Activated T-helper 1 cell treated with Interleukin-2 at 50 U/mL for 16 hours (primary cell): ENCODE measurements at regions not wholly inside any gene's neighbourhood (a gene's known extent, or its start where the extent isn't known, plus 50 kb on each side); places are given as distances from the start of the nearest gene placed in this dataset.

Source experiments
- DNase-seq: peaks from one replicate; pipeline ENCODE4 v3.0.0-alpha.2; 2020; ENCODE audit warnings: low read depth

- no peak for DNase-seq
Observed at GRCh38 chr10:118107040-118107439, 60.3 kb upstream of the RAB11FIP2 start.

DNA sequence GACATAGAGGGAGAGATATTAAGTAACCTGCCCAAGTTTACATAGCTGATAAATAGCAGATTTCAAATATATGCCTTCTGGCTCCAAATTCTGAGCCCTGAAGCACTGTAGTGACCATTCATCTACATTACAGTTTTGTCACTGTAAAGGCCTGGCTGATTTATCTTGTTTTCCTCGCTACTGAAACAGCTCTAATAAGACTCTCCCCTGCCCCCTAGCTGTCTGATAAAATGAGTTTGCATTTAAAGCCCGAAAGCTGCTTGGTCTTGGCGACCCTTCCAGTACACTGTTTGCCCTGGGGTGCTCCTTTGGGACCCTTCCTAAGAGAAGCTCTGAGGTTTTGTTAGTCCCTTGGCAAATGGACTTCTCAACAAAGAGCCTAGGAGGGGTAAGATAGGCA, 59.7 kb upstream of the RAB11FIP2 start:
- DNase-seq = no peak

DNA sequence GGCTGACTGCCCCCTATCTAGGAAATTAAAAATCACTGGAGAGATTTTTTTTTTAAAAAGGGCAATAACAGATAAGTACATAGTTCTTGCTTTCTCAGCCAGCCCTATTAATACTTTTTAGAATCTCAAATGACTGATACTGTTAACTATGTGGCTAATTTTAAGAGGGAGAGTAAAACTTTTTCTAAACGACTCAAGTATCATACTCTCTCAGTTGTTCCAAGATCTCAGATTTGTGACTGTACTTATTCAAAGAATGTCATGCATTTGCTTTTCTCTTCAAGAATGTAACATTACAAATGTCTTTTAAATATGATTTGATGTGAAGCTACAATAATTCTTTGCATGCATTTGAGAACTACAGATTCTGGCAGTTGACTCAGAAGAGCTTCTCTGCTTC, 55.4 kb upstream of the RAB11FIP2 start:
- no peak for DNase-seq

GRCh38 chr10:118101501-118101900, 54.8 kb upstream of the RAB11FIP2 start:
- DNase-seq = no peak
